Neural cell (in vitro differentiated cells): ENCODE measurements at regions not wholly inside any gene's neighbourhood (a gene's known extent, or its start where the extent isn't known, plus 50 kb on each side); places are given as distances from the start of the nearest gene placed in this dataset.

ENCODE experiments used
- H2AFZ ChIP-seq: fragments of 200-600, 300-800 bp; sonication (generic), shearing (Covaris generic); 2 replicates; pipeline ENCODE4 v1.6.0; 2014; ENCODE audit warnings: low read depth, mild to moderate bottlenecking, antibody characterized with exemption, low read length, moderate library complexity
- H3F3A ChIP-seq: fragments of 200-600 bp; shearing (Covaris generic); 2 replicates; pipeline ENCODE4 v1.6.1; 2016; ENCODE audit warnings: mild to moderate bottlenecking, moderate library complexity, mixed read lengths, antibody characterized with exemption, low read length; ENCODE audit not compliant: insufficient read depth, poor library complexity, severe bottlenecking
- H3K27ac ChIP-seq: fragments of 200-600, 300-800 bp; sonication (generic), shearing (Covaris generic); 2 replicates; pipeline ENCODE4 v1.5.1; 2014; ENCODE audit warnings: mild to moderate bottlenecking, low read length, moderate library complexity
- H3K27me3 ChIP-seq: fragments of 300-800, 200-600 bp; sonication (generic), shearing (Covaris generic); 2 replicates; pipeline ENCODE4 v1.6.0; 2014; ENCODE audit warnings: mild to moderate bottlenecking, low read depth, low read length, moderate library complexity; ENCODE audit not compliant: insufficient read depth
- H3K36me3 ChIP-seq: fragments of 300-800, 200-600 bp; sonication (generic), shearing (Covaris generic); 2 replicates; pipeline ENCODE4 v1.5.1; 2014; ENCODE audit warnings: mild to moderate bottlenecking, antibody characterized with exemption, low read length, moderate library complexity; ENCODE audit not compliant: insufficient read depth
- H3K4me2 ChIP-seq: fragments of 300-800, 200-600 bp; sonication (generic), shearing (Covaris generic); 2 replicates; pipeline ENCODE4 v1.6.0; 2014; ENCODE audit warnings: mild to moderate bottlenecking, low read length
- H3K4me3 ChIP-seq: fragments of 300-800, 200-600 bp; sonication (generic), shearing (Covaris generic); 2 replicates; pipeline ENCODE4 v1.5.1; 2014; ENCODE audit warnings: mild to moderate bottlenecking, low read length, moderate library complexity
- H3K79me2 ChIP-seq: fragments of 200-600 bp; shearing (Covaris generic); replicated peaks from 2 replicates; pipeline ENCODE4 v1.6.0; 2014; ENCODE audit warnings: mild to moderate bottlenecking, low read length, moderate library complexity; ENCODE audit not compliant: insufficient read depth
- H3K9ac ChIP-seq: fragments of 300-800, 200-600 bp; sonication (generic), shearing (Covaris generic); 2 replicates; pipeline ENCODE4 v1.6.1; 2016; ENCODE audit warnings: mild to moderate bottlenecking, low read length, mixed read lengths
- H3K9me2 ChIP-seq: fragments of 200-600 bp; shearing (Covaris generic); 2 replicates; pipeline ENCODE4 v1.6.1; 2016; ENCODE audit warnings: mild to moderate bottlenecking, low read length, mixed read lengths; ENCODE audit not compliant: insufficient read depth
- H3K9me3 ChIP-seq: fragments of 200-600, 300-800 bp; sonication (generic), shearing (Covaris generic); 2 replicates; pipeline ENCODE4 v1.6.1; 2016; ENCODE audit warnings: mild to moderate bottlenecking, mixed run types, low read length, moderate library complexity, mixed read lengths
- H4K20me1 ChIP-seq: fragments of 200-600 bp; shearing (Covaris generic); 2 replicates; pipeline ENCODE4 v1.6.1; 2016; ENCODE audit warnings: mild to moderate bottlenecking, mixed run types; ENCODE audit not compliant: insufficient read depth
- CTCF ChIP-seq: fragments of 450-650 bp; IDR thresholded peaks from 2 replicates; pipeline ENCODE4 v1.5.1; 2014; ENCODE audit warnings: antibody characterized with exemption, mild to moderate bottlenecking, moderate library complexity; ENCODE audit not compliant: poor library complexity, severe bottlenecking
- EP300 ChIP-seq: fragments of 450-650 bp; conservative IDR thresholded peaks from 2 replicates; pipeline ENCODE4 v1.6.1; 2014; ENCODE audit warnings: antibody characterized with exemption, mild to moderate bottlenecking, moderate library complexity; ENCODE audit not compliant: poor library complexity, severe bottlenecking
- EZH2 ChIP-seq: fragments of 200-600, 300-800 bp; shearing (Covaris generic), sonication (generic); IDR thresholded peaks from 2 replicates; pipeline ENCODE4 v1.6.1; 2014; ENCODE audit warnings: antibody characterized with exemption, low read length, borderline replicate concordance, mild to moderate bottlenecking; ENCODE audit not compliant: insufficient read depth, poor library complexity, severe bottlenecking
- MXI1 ChIP-seq: fragments of 450-650 bp; conservative IDR thresholded peaks from 2 replicates; pipeline ENCODE4 v1.6.1; 2014; ENCODE audit warnings: antibody characterized with exemption, mild to moderate bottlenecking; ENCODE audit not compliant: poor library complexity, severe bottlenecking
- POLR2AphosphoS5 ChIP-seq: IDR thresholded peaks from 2 replicates; pipeline ENCODE4 v1.6.1; 2012
- RAD21 ChIP-seq: fragments of 450-650 bp; conservative IDR thresholded peaks from 2 replicates; pipeline ENCODE4 v1.6.1; 2014; ENCODE audit warnings: antibody characterized with exemption, mild to moderate bottlenecking, moderate library complexity
- REST ChIP-seq: IDR thresholded peaks from 2 replicates; pipeline ENCODE4 v1.6.1; 2012; ENCODE audit warnings: borderline replicate concordance

- no peaks in the 10 kb centered on the region for H3F3A ChIP-seq
- H4K20me1 ChIP-seq: no peaks in the 10 kb centered on the region
- peak overlapping the region; percentile 31 for H3K27ac ChIP-seq
- no peaks in the 10 kb centered on the region for H3K27me3 ChIP-seq
- H3K4me2 ChIP-seq: no peak overlapping the region
- H3K9me3 ChIP-seq: no peaks in the 10 kb centered on the region
- no peak overlapping the region for H3K9ac ChIP-seq
- no peaks in the 10 kb centered on the region for H3K36me3 ChIP-seq
- H2AFZ ChIP-seq: no peak overlapping the region
- no peak overlapping the region for H3K4me3 ChIP-seq
- TF ChIP-seq EZH2 (no peak), EP300 (peak; percentile 76), REST (peak; percentile 76), POLR2AphosphoS5 (peak; percentile 19)
- H3K9me2 ChIP-seq: no peaks in the 10 kb centered on the region
- no peaks in the 10 kb centered on the region for H3K79me2 ChIP-seq
Measured at GRCh38 chr4:176406297-176406696, 86.5 kb downstream of the SPCS3 start.

GRCh38 chr4:176406736-176407135, 87.0 kb downstream of the SPCS3 start:
- no peaks in the 10 kb centered on the region for H3F3A ChIP-seq
- no peak overlapping the region for H3K4me3 ChIP-seq
- H3K27ac ChIP-seq: peak overlapping the region; percentile 31
- no peaks in the 10 kb centered on the region for H4K20me1 ChIP-seq
- no peak overlapping the region for H3K4me2 ChIP-seq
- no peak overlapping the region for H2AFZ ChIP-seq
- H3K36me3 ChIP-seq: no peaks in the 10 kb centered on the region
- H3K79me2 ChIP-seq: no peaks in the 10 kb centered on the region
- H3K9me2 ChIP-seq: no peaks in the 10 kb centered on the region
- no peak for TF ChIP-seq RAD21
- TF ChIP-seq REST: no peak
- TF ChIP-seq EP300: no peak
- no peak for TF ChIP-seq MXI1
- TF ChIP-seq CTCF: no peak
- TF ChIP-seq POLR2AphosphoS5: no peak
- no peak for TF ChIP-seq EZH2
- H3K9ac ChIP-seq: no peak overlapping the region
- H3K27me3 ChIP-seq: no peaks in the 10 kb centered on the region
- H3K9me3 ChIP-seq: no peaks in the 10 kb centered on the region
